Right lobe of liver (tissue), 6 donors: ENCODE measurements at regions not wholly inside any gene's neighbourhood (a gene's known extent, or its start where the extent isn't known, plus 50 kb on each side); places are given as distances from the start of the nearest gene placed in this dataset.

Experiments used
- ATAC-seq, 4 donors: fragments of 200-7000 bp; cut with Tn5 transposase; one replicate each; pipeline ENCODE4 v1.9.1; 2020; ENCODE audit warnings: mild to moderate bottlenecking in 4 of 4, moderate library complexity in 4 of 4
- DNase-seq, 3 donors: peaks; one replicate each; pipeline ENCODE4 v3.0.0-alpha.2; 2020
- H3K27ac ChIP-seq, 3 donors: fragments of 200-600 bp; one replicate each; pipeline ENCODE4 v1.8.0; 2022
- H3K27me3 ChIP-seq, 2 donors: fragments of 200-600 bp; one replicate each; pipeline ENCODE4 v1.8.0; 2022
- H3K36me3 ChIP-seq, 4 donors: fragments of 200-600 bp; sonication (generic) in 1 of 4; one replicate each; pipeline versions ENCODE4 v1.5.1 to v1.8.0; 2017 to 2022; ENCODE audit warnings: control low read depth in 1 of 4
- H3K4me1 ChIP-seq, 4 donors: fragments of 200-600 bp; sonication (generic) in 1 of 4; one replicate each; pipeline versions ENCODE4 v1.5.1 to v1.8.0; 2017 to 2022; ENCODE audit warnings: control low read depth in 1 of 4
- H3K4me3 ChIP-seq, 3 donors: fragments of 200-600 bp; one replicate each; pipeline ENCODE4 v1.8.0; 2022
- H3K9me3 ChIP-seq, 4 donors: fragments of 200-600 bp; sonication (generic) in 1 of 4; one replicate each; pipeline versions ENCODE4 v1.5.1 to v1.8.0; 2017 to 2022; ENCODE audit warnings: control low read depth in 1 of 4
- CTCF ChIP-seq, 4 donors: fragments of 200-600 bp in 3 of 4; fragments of 450-650 bp in 1 of 4; IDR thresholded peaks; one replicate each; pipeline versions ENCODE4 v1.5.1 to v1.8.0; 2016 to 2022; ENCODE audit warnings: antibody characterized with exemption in 4 of 4, mild to moderate bottlenecking in 2 of 4
- POLR2A ChIP-seq: fragments of 450-650 bp; IDR thresholded peaks from one replicate; pipeline ENCODE4 v1.6.1; 2017; ENCODE audit warnings: antibody characterized with exemption, mild to moderate bottlenecking
- WGBS: methylation state at CpG from one replicate; pipeline ENCODE4 v1.1.6; 2018; ENCODE audit warnings: low coverage, low lambda C conversion rate; ENCODE audit not compliant: insufficient coverage; ENCODE audit errors: missing lambda C conversion rate; 5-methylcytosine and 5-hydroxymethylcytosine counted together
- intact Hi-C, 2 donors: fragments of 100-400 bp; cut with DNase I; formaldehyde crosslinking; loops; one replicate each; pipeline versions ENCODE4 v1.11.2 to v1.14.1; 2022
- donor health status: DM: no; HTN: yes; CAD: no.
- donor health status: DM: no; HTN: no; CAD: no.
- donor health status: DM: no; HTN: no; CAD: no.
- donor health status: DM: no; HTN: yes; CAD: no.
- donor health status: DM: no; HTN: yes; CAD: no.

- H3K9me3 ChIP-seq, result no peaks in the 10 kb centered on the region
- intact Hi-C loops, result no loop called here
- no peaks in the 10 kb centered on the region for H3K36me3 ChIP-seq
- no peaks in the 10 kb centered on the region for H3K4me1 ChIP-seq
- TF ChIP-seq CTCF (IDR thresholded peaks at IDR 0.05), result no peak
- no peak for TF ChIP-seq POLR2A
- H3K4me3 ChIP-seq, result no peak overlapping the region
- ATAC-seq (no peak), DNase-seq (no peak)
- no peak overlapping the region for H3K27ac ChIP-seq
- no peaks in the 10 kb centered on the region for H3K27me3 ChIP-seq
- 58% methylated on average over 5 of the region's 5 CpGs for WGBS
Measured at GRCh38 chr3:88812576-88812975, 294.8 kb upstream of the EPHA3 start.

GRCh38 chr3:88816445-88816844 lies 291.0 kb upstream of the EPHA3 start:
- ATAC-seq (no peak), DNase-seq (no peak)
- Histone ChIP-seq H3K4me1 (no peaks in the 10 kb centered on the region), H3K9me3 (no peaks in the 10 kb centered on the region), H3K27me3 (no peaks in the 10 kb centered on the region), H3K36me3 (no peaks in the 10 kb centered on the region), H3K4me3 (no peak overlapping the region), H3K27ac (no peak overlapping the region)
- intact Hi-C loops, result no loop called here
- TF ChIP-seq CTCF (IDR thresholded peaks at IDR 0.05) (no peak), POLR2A (no peak)
- WGBS, result 44% methylated on average over 4 of the region's 4 CpGs

- intact Hi-C loops, result no loop called here
- Histone ChIP-seq H3K4me3 (no peak overlapping the region), H3K27ac (no peak overlapping the region), H3K9me3 (no peaks in the 10 kb centered on the region), H3K27me3 (no peaks in the 10 kb centered on the region), H3K36me3 (no peaks in the 10 kb centered on the region), H3K4me1 (no peaks in the 10 kb centered on the region)
- WGBS, result 60% methylated on average over 5 of the region's 5 CpGs
- DNase-seq (no peak), ATAC-seq (no peak)
- TF ChIP-seq CTCF (IDR thresholded peaks at IDR 0.05) (no peak), POLR2A (no peak)
Measured at GRCh38 chr3:88824666-88825564, 282.5 kb upstream of the EPHA3 start.

GRCh38 chr3:88828466-88828865 lies 279.0 kb upstream of the EPHA3 start:
- ATAC-seq (no peak), DNase-seq (no peak)
- no peak overlapping the region for H3K27ac ChIP-seq
- H3K27me3 ChIP-seq, result no peaks in the 10 kb centered on the region
- no peak overlapping the region for H3K4me3 ChIP-seq
- no peaks in the 10 kb centered on the region for H3K4me1 ChIP-seq
- 32% methylated on average over 2 of the region's 2 CpGs for WGBS
- TF ChIP-seq POLR2A (no peak), CTCF (IDR thresholded peaks at IDR 0.05) (no peak)
- H3K9me3 ChIP-seq, result no peaks in the 10 kb centered on the region
- no peaks in the 10 kb centered on the region for H3K36me3 ChIP-seq
- intact Hi-C loops, result no loop called here
